ENCODE measurements at regions not wholly inside any gene's neighbourhood (a gene's known extent, or its start where the extent isn't known, plus 50 kb on each side); places are given as distances from the start of the nearest gene placed in this dataset.

GRCh38 chr7:106196460-106197021 is 84.4 kb upstream of the SYPL1 start:
- ATAC-seq (ENCODE audit: low FRiP score) (no peak), DNase-seq (ENCODE audit: low spot score) (no peak)
- TF ChIP-seq CTCF (IDR thresholded peaks at IDR 0.05): no peak

- DNase-seq (ENCODE audit: low spot score) (no peak), ATAC-seq (ENCODE audit: low FRiP score) (no peak)
- no peak for TF ChIP-seq CTCF (IDR thresholded peaks at IDR 0.05)
These were observed 81.5 kb upstream of the SYPL1 start for GRCh38 chr7:106193661-106194060.

- ATAC-seq (ENCODE audit: low FRiP score): no peak
- TF ChIP-seq CTCF (IDR thresholded peaks at IDR 0.05): no peak
- DNase-seq (ENCODE audit: low spot score): no peak
These were observed 78.6 kb upstream of the SYPL1 start for GRCh38 chr7:106190589-106191330.

- ATAC-seq (ENCODE audit: low FRiP score): no peak
- DNase-seq (ENCODE audit: low spot score): no peak
- no peak for TF ChIP-seq CTCF (IDR thresholded peaks at IDR 0.05)
These were observed 75.7 kb upstream of the SYPL1 start for GRCh38 chr7:106187613-106188350.

- no peak for TF ChIP-seq CTCF (IDR thresholded peaks at IDR 0.05)
- no peak for DNase-seq (ENCODE audit: low spot score)
- no peak for ATAC-seq (ENCODE audit: low FRiP score)
These were observed 73.6 kb upstream of the SYPL1 start for GRCh38 chr7:106185719-106186118.

GRCh38 chr7:106183952-106184351 is 71.8 kb upstream of the SYPL1 start:
- no peak for TF ChIP-seq CTCF (IDR thresholded peaks at IDR 0.05)
- DNase-seq (ENCODE audit: low spot score): no peak
- no peak for ATAC-seq (ENCODE audit: low FRiP score)
